Stomach (tissue), 4 donors: ENCODE measurements at regions not wholly inside any gene's neighbourhood (a gene's known extent, or its start where the extent isn't known, plus 50 kb on each side); places are given as distances from the start of the nearest gene placed in this dataset.

Source experiments
- EP300 ChIP-seq: sonication (generic); formaldehyde crosslinking; IDR thresholded peaks from one replicate; pipeline ENCODE4 v1.6.1; 2017; ENCODE audit warnings: antibody characterized with exemption
- TF ChIP-seq, protein P1 (sequence below), 7 experiments: fragments of 450-650 bp in 4 of 7; fragments of 200-600 bp in 3 of 7; sonication (generic) in 3 of 7; IDR thresholded peaks; one replicate each; pipeline ENCODE4 v1.5.1; 2016 to 2019; ENCODE audit warnings: antibody characterized with exemption in 7 of 7, control low read depth in 2 of 7, mild to moderate bottlenecking in 1 of 7

- TF ChIP-seq, protein P1, sequence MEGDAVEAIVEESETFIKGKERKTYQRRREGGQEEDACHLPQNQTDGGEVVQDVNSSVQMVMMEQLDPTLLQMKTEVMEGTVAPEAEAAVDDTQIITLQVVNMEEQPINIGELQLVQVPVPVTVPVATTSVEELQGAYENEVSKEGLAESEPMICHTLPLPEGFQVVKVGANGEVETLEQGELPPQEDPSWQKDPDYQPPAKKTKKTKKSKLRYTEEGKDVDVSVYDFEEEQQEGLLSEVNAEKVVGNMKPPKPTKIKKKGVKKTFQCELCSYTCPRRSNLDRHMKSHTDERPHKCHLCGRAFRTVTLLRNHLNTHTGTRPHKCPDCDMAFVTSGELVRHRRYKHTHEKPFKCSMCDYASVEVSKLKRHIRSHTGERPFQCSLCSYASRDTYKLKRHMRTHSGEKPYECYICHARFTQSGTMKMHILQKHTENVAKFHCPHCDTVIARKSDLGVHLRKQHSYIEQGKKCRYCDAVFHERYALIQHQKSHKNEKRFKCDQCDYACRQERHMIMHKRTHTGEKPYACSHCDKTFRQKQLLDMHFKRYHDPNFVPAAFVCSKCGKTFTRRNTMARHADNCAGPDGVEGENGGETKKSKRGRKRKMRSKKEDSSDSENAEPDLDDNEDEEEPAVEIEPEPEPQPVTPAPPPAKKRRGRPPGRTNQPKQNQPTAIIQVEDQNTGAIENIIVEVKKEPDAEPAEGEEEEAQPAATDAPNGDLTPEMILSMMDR (IDR thresholded peaks at IDR 0.05): no peak
- TF ChIP-seq EP300: no peak
These were observed 768.7 kb downstream of the ETS1 start for GRCh38 chr11:127818625-127819024.
